B cell (primary cell): ENCODE measurements at regions not wholly inside any gene's neighbourhood (a gene's known extent, or its start where the extent isn't known, plus 50 kb on each side); places are given as distances from the start of the nearest gene placed in this dataset.

ENCODE experiments used
- CTCF ChIP-seq: fragments of 200-600 bp; IDR thresholded peaks from one replicate; pipeline ENCODE4 v1.8.0; 2022; ENCODE audit warnings: antibody characterized with exemption, mild to moderate bottlenecking
- EZH2 ChIP-seq: IDR thresholded peaks from 2 replicates; pipeline ENCODE4 v1.6.1; 2012; ENCODE audit warnings: borderline replicate concordance, low read depth, mild to moderate bottlenecking, moderate library complexity, low read length; ENCODE audit not compliant: insufficient read depth, poor library complexity, severe bottlenecking

- TF ChIP-seq CTCF (no peak), EZH2 (no peak)
Observed at GRCh38 chr17:69684251-69684650, 269.8 kb downstream of the MAP2K6 start.
